ENCODE measurements at regions not wholly inside any gene's neighbourhood (a gene's known extent, or its start where the extent isn't known, plus 50 kb on each side); places are given as distances from the start of the nearest gene placed in this dataset.

DNA sequence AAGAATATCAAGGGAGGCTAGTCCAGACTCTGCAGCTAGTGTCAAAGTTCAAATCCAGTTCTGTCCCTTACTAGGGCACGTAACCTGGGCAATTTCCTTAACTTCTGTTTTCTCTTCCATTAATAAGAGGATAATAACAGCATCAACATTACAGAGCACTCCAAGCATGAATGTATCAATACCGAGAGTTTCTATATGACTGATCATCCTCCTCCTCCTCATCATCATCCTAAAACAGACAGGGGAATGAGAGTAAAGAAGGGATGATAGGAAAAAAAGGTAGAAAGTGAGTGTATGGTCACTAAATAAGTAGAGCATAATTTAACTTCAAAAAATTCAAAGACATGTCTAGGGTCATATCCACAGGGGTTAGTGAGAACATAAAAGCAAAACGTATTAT, 171.4 kb downstream of the NDUFA12 start:
- TF ChIP-seq, protein P1, sequence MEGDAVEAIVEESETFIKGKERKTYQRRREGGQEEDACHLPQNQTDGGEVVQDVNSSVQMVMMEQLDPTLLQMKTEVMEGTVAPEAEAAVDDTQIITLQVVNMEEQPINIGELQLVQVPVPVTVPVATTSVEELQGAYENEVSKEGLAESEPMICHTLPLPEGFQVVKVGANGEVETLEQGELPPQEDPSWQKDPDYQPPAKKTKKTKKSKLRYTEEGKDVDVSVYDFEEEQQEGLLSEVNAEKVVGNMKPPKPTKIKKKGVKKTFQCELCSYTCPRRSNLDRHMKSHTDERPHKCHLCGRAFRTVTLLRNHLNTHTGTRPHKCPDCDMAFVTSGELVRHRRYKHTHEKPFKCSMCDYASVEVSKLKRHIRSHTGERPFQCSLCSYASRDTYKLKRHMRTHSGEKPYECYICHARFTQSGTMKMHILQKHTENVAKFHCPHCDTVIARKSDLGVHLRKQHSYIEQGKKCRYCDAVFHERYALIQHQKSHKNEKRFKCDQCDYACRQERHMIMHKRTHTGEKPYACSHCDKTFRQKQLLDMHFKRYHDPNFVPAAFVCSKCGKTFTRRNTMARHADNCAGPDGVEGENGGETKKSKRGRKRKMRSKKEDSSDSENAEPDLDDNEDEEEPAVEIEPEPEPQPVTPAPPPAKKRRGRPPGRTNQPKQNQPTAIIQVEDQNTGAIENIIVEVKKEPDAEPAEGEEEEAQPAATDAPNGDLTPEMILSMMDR (conservative IDR thresholded peaks at IDR 0.05; ENCODE audit: low read depth, low read length): no peak
- no peak for TF ChIP-seq EZH2 (IDR thresholded peaks at IDR 0.05; ENCODE audit: borderline replicate concordance, low read depth, low read length, poor library complexity, severe bottlenecking)

All from A673 (cell line).